Endothelial cell of umbilical vein (primary cell): ENCODE measurements at regions not wholly inside any gene's neighbourhood (a gene's known extent, or its start where the extent isn't known, plus 50 kb on each side); places are given as distances from the start of the nearest gene placed in this dataset.

ENCODE experiments used
- CTCF ChIP-seq, 2 donors: IDR thresholded peaks; 1 replicate in 1 of 2; 2 replicates in 1 of 2; pipeline ENCODE4 v1.5.1; 2011; ENCODE audit warnings: low read length in 2 of 2, mild to moderate bottlenecking in 2 of 2, moderate library complexity in 2 of 2, control low read depth in 1 of 2, inconsistent platforms in 1 of 2, low read depth in 1 of 2; ENCODE audit not compliant: insufficient read depth in 1 of 2; ENCODE audit errors: extremely low read depth in 1 of 2
- EZH2 ChIP-seq: IDR thresholded peaks from 2 replicates; pipeline ENCODE4 v1.6.1; 2012; ENCODE audit warnings: borderline replicate concordance, low read depth, mild to moderate bottlenecking, moderate library complexity, low read length, inconsistent platforms; ENCODE audit not compliant: severe bottlenecking
- JUN ChIP-seq: IDR thresholded peaks from 2 replicates; pipeline ENCODE4 v1.6.1; 2011; ENCODE audit warnings: borderline replicate concordance, low read depth; ENCODE audit not compliant: insufficient read length, insufficient read depth
- MAX ChIP-seq: IDR thresholded peaks from 2 replicates; pipeline ENCODE4 v1.6.1; 2011; ENCODE audit not compliant: insufficient read depth, insufficient read length
- POLR2A ChIP-seq: IDR thresholded peaks from 2 replicates; pipeline ENCODE4 v1.6.1; 2012; ENCODE audit warnings: low read depth, mild to moderate bottlenecking, control low read depth, low read length
- POLR2AphosphoS5 ChIP-seq: IDR thresholded peaks from 2 replicates; pipeline ENCODE4 v1.6.1; 2012; ENCODE audit warnings: low read depth, mild to moderate bottlenecking, control low read depth, low read length, moderate library complexity; ENCODE audit not compliant: insufficient read depth

GRCh38 chr11:115950660-115951059 lies 446.4 kb upstream of the CADM1 start:
- no peak for TF ChIP-seq CTCF (IDR thresholded peaks at IDR 0.05; ENCODE audit: extremely low read depth in 1 of 2, insufficient read depth in 1 of 2, low read depth in 1 of 2, low read length in 2 of 2)
- TF ChIP-seq POLR2AphosphoS5, result no peak
- no peak for TF ChIP-seq JUN
- no peak for TF ChIP-seq POLR2A
- no peak for TF ChIP-seq EZH2
- no peak for TF ChIP-seq MAX
